ACC112 (cell line): ENCODE measurements at regions not wholly inside any gene's neighbourhood (a gene's known extent, or its start where the extent isn't known, plus 50 kb on each side); places are given as distances from the start of the nearest gene placed in this dataset.

Experiments
- H2AFZ ChIP-seq: fragments of 200-600 bp; sonication (generic); one replicate; pipeline ENCODE4 v1.6.0; 2017; ENCODE audit warnings: antibody characterized with exemption, low read length; ENCODE audit not compliant: unreplicated experiment
- H3K27ac ChIP-seq: fragments of 200-600 bp; sonication (generic); 2 replicates; pipeline ENCODE4 v1.5.1; 2014; ENCODE audit warnings: low read depth, mild to moderate bottlenecking, antibody characterized with exemption, low read length, moderate library complexity
- H3K27me3 ChIP-seq: fragments of 200-600 bp; sonication (generic); 2 replicates; pipeline ENCODE4 v1.6.1; 2014; ENCODE audit warnings: mild to moderate bottlenecking, antibody characterized with exemption, low read length, moderate library complexity, mixed read lengths; ENCODE audit not compliant: insufficient read depth
- H3K36me3 ChIP-seq: fragments of 200-600 bp; sonication (generic); 2 replicates; pipeline ENCODE4 v1.6.1; 2016; ENCODE audit warnings: mild to moderate bottlenecking, antibody characterized with exemption, low read length, moderate library complexity, mixed read lengths; ENCODE audit not compliant: insufficient read depth
- H3K4me1 ChIP-seq: fragments of 200-600 bp; sonication (generic); one replicate; pipeline ENCODE4 v1.6.1; 2016; ENCODE audit warnings: low read length, mixed read lengths; ENCODE audit not compliant: insufficient read depth, unreplicated experiment, control insufficient read depth
- H3K4me3 ChIP-seq: fragments of 200-600 bp; sonication (generic); 2 replicates; pipeline ENCODE4 v1.5.1; 2014; ENCODE audit warnings: mild to moderate bottlenecking, low read depth, low read length
- H3K79me2 ChIP-seq: fragments of 200-600 bp; sonication (generic); one replicate; pipeline ENCODE4 v1.6.0; 2016; ENCODE audit warnings: low read length; ENCODE audit not compliant: control insufficient read depth, unreplicated experiment, insufficient read depth

DNA sequence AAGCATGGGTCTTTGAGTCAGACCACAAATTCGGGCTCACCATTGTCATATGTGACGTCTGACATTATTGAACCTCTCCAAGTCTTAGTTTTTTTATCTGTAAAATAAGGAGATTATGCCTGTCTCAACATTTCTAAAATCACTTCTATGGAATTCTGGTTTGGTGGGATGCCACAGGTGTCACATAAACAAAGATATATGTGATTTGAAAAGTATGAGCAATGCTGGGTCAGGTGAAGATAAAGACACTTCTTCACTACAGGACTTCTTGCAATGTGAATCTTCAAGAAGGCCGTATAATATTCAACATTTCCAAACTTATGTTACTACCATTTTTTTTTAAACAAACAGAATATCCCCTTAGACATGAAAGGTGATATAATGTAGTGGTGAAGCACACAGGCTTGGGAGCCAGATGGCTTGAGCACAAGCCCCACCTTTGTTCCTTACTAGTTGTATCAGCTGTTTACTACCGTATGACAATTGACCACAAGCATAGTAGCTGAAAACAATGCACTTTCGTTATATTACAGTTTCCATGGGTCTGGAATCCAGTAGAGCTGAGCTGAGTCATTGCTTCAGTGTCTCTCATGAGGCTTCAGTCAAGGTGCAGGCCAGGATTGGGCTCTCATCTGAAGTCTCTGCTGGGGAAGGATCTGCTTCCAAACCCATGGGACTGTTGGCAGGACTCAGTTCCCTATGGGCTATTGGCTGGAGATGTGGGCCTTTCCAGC, 87.7 kb downstream of the UTP18 start:
- Histone ChIP-seq H3K27ac (no peak overlapping the region), H3K27me3 (peaks cover 49% of the 10 kb centered on the region), H3K79me2 (no peaks in the 10 kb centered on the region), H3K36me3 (no peaks in the 10 kb centered on the region), H2AFZ (no peak overlapping the region), H3K4me1 (no peaks in the 10 kb centered on the region), H3K4me3 (no peak overlapping the region)

DNA sequence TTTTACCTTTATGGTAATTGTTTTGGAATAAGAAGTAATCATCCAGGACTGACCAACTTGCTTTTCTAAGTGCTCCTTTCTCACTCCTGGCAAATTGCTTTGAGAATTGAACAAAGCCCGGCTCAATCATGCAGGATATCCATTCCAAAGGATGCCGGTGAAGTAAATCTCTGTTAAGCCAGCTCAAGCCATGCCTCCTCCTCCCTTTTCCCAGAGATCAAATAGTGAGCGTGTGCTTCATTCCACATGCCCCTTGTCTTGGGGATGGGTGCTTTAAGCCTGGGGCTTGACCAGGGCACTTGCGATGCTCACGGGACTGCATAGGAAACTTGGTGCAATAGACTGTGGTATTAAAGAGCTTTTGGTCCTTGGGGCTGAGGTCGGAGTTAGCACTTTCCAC, 90.7 kb downstream of the UTP18 start:
- Histone ChIP-seq H3K27me3 (peaks cover 62% of the 10 kb centered on the region), H3K79me2 (no peaks in the 10 kb centered on the region), H3K4me3 (no peak overlapping the region), H3K36me3 (no peaks in the 10 kb centered on the region), H3K4me1 (no peaks in the 10 kb centered on the region), H2AFZ (no peak overlapping the region), H3K27ac (no peak overlapping the region)

DNA sequence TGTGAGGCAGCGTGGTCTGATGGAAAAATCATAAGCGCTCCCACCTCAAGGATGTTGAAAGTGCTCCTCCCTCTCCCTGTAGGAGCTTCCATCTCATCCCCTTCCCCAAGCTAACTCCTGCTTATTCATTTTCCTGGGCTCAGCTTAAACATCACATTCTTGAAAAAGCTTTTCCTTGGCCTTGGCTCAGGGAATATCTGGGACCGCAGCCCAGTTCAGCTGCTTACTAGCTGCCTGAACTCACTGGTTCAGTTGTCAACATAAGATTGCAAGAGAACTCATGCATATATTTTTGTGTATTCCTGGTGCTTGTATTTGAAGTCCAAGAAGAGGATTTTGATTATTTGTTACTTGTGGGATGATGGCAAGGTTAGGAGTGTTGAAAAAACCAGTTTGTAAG, 91.5 kb downstream of the UTP18 start:
- Histone ChIP-seq H3K27me3 (peaks cover 70% of the 10 kb centered on the region), H2AFZ (no peak overlapping the region)

DNA sequence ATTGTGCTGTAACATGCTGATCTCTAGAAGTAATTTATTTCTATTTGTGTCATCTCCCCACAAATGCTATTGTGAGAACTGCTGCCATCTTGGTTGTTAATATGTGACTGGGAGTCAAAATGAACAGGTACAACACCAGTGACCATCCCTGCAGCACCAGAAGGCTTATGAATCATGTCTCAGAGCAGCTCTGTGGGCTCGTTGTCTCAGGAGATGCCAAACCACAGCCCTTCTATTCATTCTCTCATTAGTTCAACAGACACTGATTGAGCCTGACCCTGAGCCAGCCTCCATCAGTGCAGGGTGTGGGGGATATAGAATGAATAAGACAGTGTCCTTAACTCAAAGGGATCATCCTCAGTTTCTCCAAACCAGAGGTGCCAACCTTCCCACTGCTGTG, 92.5 kb downstream of the UTP18 start:
- no peaks in the 10 kb centered on the region for H3K36me3 ChIP-seq
- no peak overlapping the region for H3K4me3 ChIP-seq
- no peak overlapping the region for H3K27ac ChIP-seq
- no peaks in the 10 kb centered on the region for H3K79me2 ChIP-seq
- H3K4me1 ChIP-seq = no peaks in the 10 kb centered on the region
- peaks cover 65% of the 10 kb centered on the region for H3K27me3 ChIP-seq
- no peak overlapping the region for H2AFZ ChIP-seq

More for the DNA sequence above, 91.5 kb downstream of the UTP18 start:
- Histone ChIP-seq H3K4me3 (no peak overlapping the region), H3K36me3 (no peaks in the 10 kb centered on the region), H3K4me1 (no peaks in the 10 kb centered on the region), H3K27ac (no peak overlapping the region), H3K79me2 (no peaks in the 10 kb centered on the region)

DNA sequence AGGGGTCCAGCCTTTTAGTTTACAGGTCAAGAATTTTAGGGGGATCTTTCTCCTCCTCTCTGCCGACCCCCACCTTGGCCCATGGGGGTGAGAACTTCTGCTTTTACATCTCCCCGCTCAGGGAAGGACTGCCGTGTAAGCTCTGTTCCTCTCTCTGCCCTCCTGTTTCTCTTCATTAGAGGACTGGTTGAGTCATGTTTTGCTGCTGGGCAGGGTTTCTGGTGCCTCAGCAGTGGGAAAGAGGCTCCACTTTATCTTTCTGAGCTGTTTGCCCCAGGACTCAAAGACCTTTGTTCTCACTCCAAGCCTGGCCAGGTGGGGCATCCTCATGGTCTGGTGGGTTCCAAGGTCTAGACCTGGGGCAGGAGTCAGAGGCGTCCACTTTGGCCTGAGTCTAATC, 93.0 kb downstream of the UTP18 start:
- H3K4me1 ChIP-seq = no peaks in the 10 kb centered on the region
- no peaks in the 10 kb centered on the region for H3K79me2 ChIP-seq
- H2AFZ ChIP-seq = no peak overlapping the region
- H3K4me3 ChIP-seq = no peak overlapping the region
- H3K36me3 ChIP-seq = no peaks in the 10 kb centered on the region
- no peak overlapping the region for H3K27ac ChIP-seq
- H3K27me3 ChIP-seq = peaks cover 64% of the 10 kb centered on the region

DNA sequence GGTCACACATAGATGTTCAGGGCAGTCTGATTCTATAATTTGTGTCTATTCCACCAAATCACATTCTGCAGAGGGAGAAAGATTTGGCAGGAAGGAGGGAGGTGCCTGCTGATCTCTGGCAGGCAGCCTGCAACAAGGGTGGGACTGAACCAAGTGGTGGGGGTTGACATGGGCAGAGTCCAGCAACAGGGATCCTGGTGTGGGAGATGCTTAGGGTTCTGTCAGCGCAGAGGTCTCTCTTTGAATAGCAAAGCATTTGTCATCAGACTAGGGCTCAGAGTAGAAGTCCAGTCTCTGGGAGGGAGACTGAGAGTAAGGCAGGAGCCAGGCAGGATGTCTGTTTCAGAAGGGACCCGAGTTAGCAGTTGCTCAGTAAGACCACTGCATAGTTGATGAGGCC, 94.6 kb downstream of the UTP18 start:
- no peaks in the 10 kb centered on the region for H3K36me3 ChIP-seq
- H2AFZ ChIP-seq = no peak overlapping the region
- no peak overlapping the region for H3K27ac ChIP-seq
- H3K79me2 ChIP-seq = no peaks in the 10 kb centered on the region
- no peak overlapping the region for H3K4me3 ChIP-seq
- H3K4me1 ChIP-seq = no peaks in the 10 kb centered on the region
- H3K27me3 ChIP-seq = peaks cover 49% of the 10 kb centered on the region

DNA sequence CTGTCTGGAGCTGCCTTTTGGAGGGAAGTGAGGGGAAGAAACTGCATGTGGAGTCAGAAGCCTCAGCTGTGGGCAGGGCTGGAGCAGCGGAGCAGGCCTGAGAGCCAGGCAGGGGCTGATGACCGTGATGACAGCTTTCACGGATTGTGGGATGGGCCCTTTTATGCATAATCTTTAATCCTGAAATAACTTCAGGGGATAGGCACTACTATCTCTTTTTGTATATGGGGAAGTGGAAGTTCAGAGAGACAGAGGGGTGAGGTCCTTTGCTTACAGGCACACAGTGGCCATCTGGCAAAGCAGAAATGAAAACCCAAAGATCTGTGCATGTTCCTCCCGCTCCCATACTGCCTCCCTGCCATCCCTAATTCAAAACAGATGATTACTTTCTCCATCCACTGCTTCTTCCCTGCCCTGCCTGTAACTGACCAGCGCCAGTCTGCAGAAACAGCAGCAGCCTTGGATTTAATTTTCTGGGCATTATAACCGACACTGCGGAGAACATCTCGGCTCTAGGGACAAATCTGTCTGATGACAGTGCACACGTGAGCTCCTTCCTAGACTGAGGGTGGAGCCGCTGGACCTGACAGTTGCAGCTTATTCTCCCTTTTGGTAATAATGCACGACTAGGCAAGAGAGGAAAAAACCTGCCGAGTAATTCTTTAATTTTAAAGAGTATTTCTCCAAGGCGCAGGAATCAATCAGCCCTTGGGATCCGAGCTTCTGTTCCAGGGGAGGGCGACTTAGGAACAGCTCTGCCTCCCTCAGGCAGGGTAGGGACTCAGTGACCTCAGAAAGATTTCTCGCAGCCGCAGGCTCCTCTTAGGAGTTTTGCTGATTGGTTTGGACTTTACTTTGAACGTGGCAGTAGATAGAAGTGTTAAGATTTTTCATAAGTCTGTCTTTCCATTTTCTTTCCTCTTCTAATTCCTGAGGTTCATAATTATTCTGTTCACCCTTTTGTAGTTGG, 95.4 kb downstream of the UTP18 start:
- Histone ChIP-seq H2AFZ (no peak overlapping the region), H3K4me1 (no peaks in the 10 kb centered on the region), H3K27ac (no peak overlapping the region), H3K27me3 (peaks cover 41% of the 10 kb centered on the region), H3K4me3 (no peak overlapping the region), H3K36me3 (no peaks in the 10 kb centered on the region), H3K79me2 (no peaks in the 10 kb centered on the region)

DNA sequence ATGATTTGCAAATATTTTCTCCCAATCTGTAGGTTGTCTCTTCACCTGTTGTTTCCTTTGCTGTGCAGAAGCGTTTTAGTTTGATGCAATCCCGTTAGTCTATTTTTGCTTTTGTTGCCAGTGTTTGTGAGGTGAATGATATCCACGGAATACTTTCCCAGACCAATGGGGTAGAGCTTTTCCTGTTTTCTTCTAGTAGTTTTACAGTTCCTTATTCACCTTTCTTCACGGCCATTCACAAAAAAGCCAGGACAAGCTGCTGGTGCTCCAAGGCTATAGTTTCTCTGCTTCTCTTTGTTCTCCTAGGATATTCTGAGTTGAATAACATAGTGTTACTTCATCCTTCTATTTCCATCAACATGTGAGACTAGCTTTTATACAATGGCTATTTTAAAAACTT, 98.7 kb downstream of the UTP18 start:
- no peaks in the 10 kb centered on the region for H3K36me3 ChIP-seq
- H3K27ac ChIP-seq = no peak overlapping the region
- H3K4me3 ChIP-seq = no peak overlapping the region
- H2AFZ ChIP-seq = no peak overlapping the region
- H3K79me2 ChIP-seq = no peaks in the 10 kb centered on the region
- H3K4me1 ChIP-seq = no peaks in the 10 kb centered on the region
- peaks cover 26% of the 10 kb centered on the region for H3K27me3 ChIP-seq

DNA sequence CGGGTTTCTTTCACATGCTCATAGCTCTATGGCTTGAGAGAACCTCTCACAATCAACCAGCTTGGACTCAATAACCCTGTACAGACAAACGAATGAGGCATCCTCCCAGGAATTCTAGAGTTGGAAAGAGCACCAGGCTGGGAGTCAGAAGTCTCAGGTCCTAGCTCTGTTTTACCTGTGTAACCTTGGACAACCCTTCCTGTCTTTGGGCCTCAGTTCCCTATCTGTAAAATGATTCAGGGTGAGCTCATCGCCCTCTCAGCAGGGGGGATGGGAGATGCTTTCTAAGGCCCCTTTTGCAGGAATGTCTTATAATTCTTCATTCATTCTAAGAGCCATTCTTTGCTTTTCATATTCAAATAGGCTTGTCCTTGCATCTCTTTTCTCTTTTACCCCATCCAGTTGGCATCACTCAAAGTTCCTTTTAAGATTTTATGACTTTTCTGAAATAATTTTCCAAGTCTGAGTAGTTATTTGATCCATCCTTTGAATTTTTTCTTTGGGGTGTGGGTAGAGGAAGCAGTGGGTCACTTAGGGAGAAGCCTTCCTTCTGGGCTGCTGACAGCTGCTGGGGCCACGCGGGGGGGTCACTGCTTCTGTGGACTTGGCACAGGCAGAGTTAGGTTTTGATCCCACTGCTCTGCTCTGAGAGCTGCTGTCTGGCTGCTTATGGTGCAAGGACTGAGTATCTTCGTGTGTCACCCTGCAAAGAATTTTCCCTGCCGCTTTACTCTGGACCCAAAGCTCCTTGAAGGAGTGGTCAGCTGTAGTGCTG, 102.7 kb downstream of the UTP18 start:
- Histone ChIP-seq H3K36me3 (no peaks in the 10 kb centered on the region), H3K4me1 (no peaks in the 10 kb centered on the region), H3K27ac (no peak overlapping the region), H3K27me3 (peaks cover 6% of the 10 kb centered on the region; the same call in 1 of the 2 replicates), H3K4me3 (no peak overlapping the region), H2AFZ (no peak overlapping the region), H3K79me2 (no peaks in the 10 kb centered on the region)

DNA sequence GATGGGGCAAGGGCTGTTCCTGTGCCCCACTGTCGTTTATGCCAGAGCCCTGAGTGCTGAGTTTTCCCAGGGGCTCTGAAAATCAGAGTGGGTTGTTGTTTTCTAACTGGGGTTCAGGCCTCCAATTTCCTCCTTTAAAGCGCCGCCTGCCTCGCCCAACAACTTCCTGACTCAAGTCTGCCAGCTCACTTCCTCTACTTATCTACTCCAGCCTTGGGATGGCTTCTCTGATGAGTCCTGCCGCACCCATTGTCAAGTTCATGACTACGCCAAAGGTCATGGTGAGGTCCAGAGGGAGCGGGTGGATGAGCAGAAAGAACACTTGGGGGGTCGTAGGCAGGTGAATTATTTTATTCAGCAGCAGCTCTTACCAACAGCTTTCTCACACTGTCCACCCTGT, 104.7 kb downstream of the UTP18 start:
- Histone ChIP-seq H3K27ac (no peak overlapping the region), H3K4me3 (no peak overlapping the region), H3K36me3 (no peaks in the 10 kb centered on the region), H3K4me1 (no peaks in the 10 kb centered on the region), H3K79me2 (no peaks in the 10 kb centered on the region), H3K27me3 (peaks cover 6% of the 10 kb centered on the region; the same call in 1 of the 2 replicates), H2AFZ (no peak overlapping the region)
